ENCODE measurements at regions not wholly inside any gene's neighbourhood (a gene's known extent, or its start where the extent isn't known, plus 50 kb on each side); places are given as distances from the start of the nearest gene placed in this dataset.

DNA sequence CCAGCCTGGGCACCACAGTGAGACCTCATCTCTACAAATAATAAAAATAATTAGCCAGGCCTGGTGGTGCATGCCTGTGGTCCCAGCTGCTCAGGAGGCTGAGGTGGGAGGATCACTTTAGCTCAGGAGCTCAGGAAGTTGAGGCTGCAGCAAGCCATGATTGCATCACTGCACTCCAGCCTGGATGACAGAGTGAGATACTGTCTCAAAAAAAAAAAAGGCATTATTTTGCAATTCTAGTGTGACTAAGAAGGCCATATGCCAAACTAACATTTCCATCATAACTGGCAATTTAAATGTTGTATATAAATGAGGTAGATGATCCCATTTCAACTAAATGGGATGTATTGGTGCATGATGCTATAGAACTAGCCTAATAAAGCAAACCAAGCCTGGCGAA lies 632.8 kb upstream of the KLF12 start:
- TF ChIP-seq, protein P1, sequence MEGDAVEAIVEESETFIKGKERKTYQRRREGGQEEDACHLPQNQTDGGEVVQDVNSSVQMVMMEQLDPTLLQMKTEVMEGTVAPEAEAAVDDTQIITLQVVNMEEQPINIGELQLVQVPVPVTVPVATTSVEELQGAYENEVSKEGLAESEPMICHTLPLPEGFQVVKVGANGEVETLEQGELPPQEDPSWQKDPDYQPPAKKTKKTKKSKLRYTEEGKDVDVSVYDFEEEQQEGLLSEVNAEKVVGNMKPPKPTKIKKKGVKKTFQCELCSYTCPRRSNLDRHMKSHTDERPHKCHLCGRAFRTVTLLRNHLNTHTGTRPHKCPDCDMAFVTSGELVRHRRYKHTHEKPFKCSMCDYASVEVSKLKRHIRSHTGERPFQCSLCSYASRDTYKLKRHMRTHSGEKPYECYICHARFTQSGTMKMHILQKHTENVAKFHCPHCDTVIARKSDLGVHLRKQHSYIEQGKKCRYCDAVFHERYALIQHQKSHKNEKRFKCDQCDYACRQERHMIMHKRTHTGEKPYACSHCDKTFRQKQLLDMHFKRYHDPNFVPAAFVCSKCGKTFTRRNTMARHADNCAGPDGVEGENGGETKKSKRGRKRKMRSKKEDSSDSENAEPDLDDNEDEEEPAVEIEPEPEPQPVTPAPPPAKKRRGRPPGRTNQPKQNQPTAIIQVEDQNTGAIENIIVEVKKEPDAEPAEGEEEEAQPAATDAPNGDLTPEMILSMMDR (conservative IDR thresholded peaks at IDR 0.05; ENCODE audit: low read depth, low read length) = no peak
- no peak for TF ChIP-seq EZH2 (IDR thresholded peaks at IDR 0.05; ENCODE audit: borderline replicate concordance, low read depth, low read length, poor library complexity, severe bottlenecking)
